GM19035 (cell line): ENCODE measurements at regions not wholly inside any gene's neighbourhood (a gene's known extent, or its start where the extent isn't known, plus 50 kb on each side); places are given as distances from the start of the nearest gene placed in this dataset.

Experiments used
- ATAC-seq: cut with Tn5 transposase; IDR thresholded peaks from one replicate; pipeline ENCODE4 v1.9.1; 2021; ENCODE audit not compliant: unreplicated experiment

DNA sequence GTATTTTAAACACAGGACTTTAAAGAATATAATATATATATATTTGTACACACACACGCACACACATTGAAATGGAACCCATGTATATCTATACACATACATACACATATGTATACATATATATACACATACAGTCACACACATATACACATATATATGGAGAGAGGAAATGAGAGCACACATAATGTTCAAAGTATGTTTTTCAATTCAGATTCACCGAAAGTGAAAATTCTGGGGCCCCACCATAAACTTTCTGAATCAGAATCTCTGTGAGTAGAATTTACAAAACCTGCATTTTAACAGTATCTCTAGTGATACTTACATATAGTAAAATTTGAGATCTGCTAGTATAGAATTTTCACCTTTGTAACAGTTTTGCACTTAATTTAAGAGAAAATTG, 60.4 kb upstream of the OBI1 start:
- ATAC-seq: no peak

DNA sequence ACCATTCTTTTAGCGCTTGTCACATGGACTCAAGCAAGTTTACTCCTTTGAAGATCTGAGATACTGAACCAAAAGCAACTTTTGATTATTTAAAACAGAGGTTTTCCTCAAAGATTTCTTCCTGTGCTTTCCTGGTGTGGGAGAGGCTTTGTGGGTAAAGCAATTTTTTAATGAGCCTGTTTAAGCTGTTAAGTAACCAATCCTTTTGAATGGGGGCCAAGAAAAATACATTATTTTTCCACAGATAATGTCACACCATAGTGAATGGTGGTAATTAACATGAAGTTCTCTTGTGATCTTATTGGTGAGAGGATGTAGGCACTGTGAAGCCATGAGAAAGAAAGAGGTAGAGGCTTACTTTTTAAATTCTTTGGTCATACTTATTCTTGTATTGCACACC, 55.8 kb upstream of the OBI1 start:
- ATAC-seq: no peak

DNA sequence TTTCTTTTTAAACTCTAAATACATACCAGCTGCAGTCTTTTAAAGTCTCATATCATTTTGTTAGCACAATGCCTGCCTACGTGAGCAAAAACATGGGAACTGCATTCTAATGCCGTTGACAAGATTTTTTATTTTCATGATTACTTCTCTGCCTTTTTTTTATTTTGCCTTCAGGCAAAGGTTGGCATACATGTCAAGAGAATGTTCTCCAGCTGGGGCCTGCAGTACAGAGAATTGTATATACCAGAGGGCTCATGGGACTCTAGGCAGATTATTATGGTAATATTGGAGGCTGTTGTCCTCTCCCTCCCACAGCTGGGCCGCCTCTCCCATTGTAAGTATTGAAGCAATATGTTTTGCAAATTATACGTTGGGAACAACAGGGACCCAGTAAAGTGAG, 53.9 kb upstream of the OBI1 start:
- ATAC-seq: no peak

DNA sequence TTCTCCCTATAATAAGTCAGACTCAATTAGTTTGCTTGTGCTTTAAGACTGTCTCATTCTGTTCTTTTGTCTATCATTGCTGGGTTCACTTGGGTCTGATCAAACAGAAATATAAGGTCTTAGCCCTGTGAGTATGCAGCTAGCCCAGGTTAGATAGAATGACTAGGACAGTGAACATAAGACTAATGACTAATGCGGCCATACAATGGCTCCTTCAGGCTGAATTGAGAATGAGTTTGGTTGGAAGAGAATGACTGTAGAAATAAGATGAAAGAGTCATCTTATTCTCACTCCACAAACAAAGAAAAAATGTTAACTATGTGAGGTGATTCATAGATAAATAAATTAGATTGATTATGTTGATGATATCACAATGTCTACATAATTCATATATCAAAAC, 50.1 kb upstream of the OBI1 start:
- ATAC-seq: no peak
